ENCODE measurements at regions not wholly inside any gene's neighbourhood (a gene's known extent, or its start where the extent isn't known, plus 50 kb on each side); places are given as distances from the start of the nearest gene placed in this dataset.

DNA sequence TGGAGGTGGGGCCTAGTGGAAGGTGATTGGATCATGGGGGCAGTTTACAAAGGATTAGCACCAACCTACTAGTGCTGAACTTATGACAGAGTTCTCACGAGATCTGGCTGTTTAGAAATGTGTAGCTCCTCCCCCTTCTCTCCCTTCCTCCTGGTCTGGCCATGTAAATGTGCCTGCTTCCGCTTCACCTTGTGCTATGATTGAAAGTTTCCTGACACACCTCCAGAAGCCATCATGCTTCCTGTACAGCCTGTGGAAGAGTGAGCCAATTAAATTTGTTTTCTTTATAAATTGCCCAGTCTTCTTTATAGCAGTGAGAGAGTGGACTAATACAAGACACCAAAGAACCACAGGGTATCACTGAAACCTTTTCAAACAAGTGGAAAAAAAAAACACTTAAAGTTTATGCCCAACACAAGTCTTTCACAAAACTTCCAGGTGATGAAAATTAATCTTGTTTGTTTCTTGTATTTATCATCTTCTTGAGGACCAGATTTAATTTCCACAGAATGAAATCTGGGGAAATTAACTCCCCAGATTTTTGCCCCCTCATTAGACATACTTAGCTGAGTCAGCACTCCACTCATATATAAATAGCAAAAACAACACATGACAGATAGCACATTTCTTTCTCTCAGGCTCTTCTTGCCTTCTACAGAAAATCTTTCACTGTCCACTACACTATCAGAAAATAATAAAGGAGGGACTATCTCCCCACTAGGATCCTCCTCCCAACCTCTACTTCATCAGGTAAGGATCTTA is 847.2 kb downstream of the TUSC7 start:
- intact Hi-C loops (cut with DNase I): no loop called here
- DNase-seq: no peak
- H3K36me3 ChIP-seq (ENCODE audit: control insufficient read depth in 2 of 3, insufficient read depth in 3 of 3, low read length in 3 of 3): no peaks in the 10 kb centered on the region
- TF ChIP-seq, protein P1, sequence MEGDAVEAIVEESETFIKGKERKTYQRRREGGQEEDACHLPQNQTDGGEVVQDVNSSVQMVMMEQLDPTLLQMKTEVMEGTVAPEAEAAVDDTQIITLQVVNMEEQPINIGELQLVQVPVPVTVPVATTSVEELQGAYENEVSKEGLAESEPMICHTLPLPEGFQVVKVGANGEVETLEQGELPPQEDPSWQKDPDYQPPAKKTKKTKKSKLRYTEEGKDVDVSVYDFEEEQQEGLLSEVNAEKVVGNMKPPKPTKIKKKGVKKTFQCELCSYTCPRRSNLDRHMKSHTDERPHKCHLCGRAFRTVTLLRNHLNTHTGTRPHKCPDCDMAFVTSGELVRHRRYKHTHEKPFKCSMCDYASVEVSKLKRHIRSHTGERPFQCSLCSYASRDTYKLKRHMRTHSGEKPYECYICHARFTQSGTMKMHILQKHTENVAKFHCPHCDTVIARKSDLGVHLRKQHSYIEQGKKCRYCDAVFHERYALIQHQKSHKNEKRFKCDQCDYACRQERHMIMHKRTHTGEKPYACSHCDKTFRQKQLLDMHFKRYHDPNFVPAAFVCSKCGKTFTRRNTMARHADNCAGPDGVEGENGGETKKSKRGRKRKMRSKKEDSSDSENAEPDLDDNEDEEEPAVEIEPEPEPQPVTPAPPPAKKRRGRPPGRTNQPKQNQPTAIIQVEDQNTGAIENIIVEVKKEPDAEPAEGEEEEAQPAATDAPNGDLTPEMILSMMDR (IDR thresholded peaks at IDR 0.05; ENCODE audit: borderline replicate concordance, extremely low read depth, insufficient read depth): no peak
- no peaks in the 10 kb centered on the region for H3K4me1 ChIP-seq (ENCODE audit: control insufficient read depth in 2 of 3, insufficient read depth in 2 of 3, low read depth in 1 of 3, low read length in 3 of 3)
- no peak overlapping the region for H3K27ac ChIP-seq (ENCODE audit: low read depth in 2 of 2, low read length in 2 of 2)
- FAIRE-seq: no peak
- H3K9me3 ChIP-seq (ENCODE audit: control insufficient read depth in 2 of 3, insufficient read depth in 1 of 3, low read length in 3 of 3): no peaks in the 10 kb centered on the region
- no peaks in the 10 kb centered on the region for H3K27me3 ChIP-seq (ENCODE audit: control insufficient read depth, insufficient read depth, low read length)
- H3K4me3 ChIP-seq (ENCODE audit: low read length in 3 of 3): no peak overlapping the region
- H3K9ac ChIP-seq (ENCODE audit: low read length in 3 of 3): no peak overlapping the region

- no peaks in the 10 kb centered on the region for H3K4me1 ChIP-seq (ENCODE audit: control insufficient read depth in 2 of 3, insufficient read depth in 2 of 3, low read depth in 1 of 3, low read length in 3 of 3)
- H3K4me3 ChIP-seq (ENCODE audit: low read length in 3 of 3): no peak overlapping the region
- FAIRE-seq (no peak), DNase-seq (no peak)
- H3K9ac ChIP-seq (ENCODE audit: low read length in 3 of 3): no peak overlapping the region
- no peaks in the 10 kb centered on the region for H3K9me3 ChIP-seq (ENCODE audit: control insufficient read depth in 2 of 3, insufficient read depth in 1 of 3, low read length in 3 of 3)
- no peaks in the 10 kb centered on the region for H3K27me3 ChIP-seq (ENCODE audit: control insufficient read depth, insufficient read depth, low read length)
- TF ChIP-seq, protein P1 (IDR thresholded peaks at IDR 0.05; ENCODE audit: borderline replicate concordance, extremely low read depth, insufficient read depth): no peak
- no peak overlapping the region for H3K27ac ChIP-seq (ENCODE audit: low read depth in 2 of 2, low read length in 2 of 2)
- intact Hi-C loops (cut with DNase I): no loop called here
- H3K36me3 ChIP-seq (ENCODE audit: control insufficient read depth in 2 of 3, insufficient read depth in 3 of 3, low read length in 3 of 3): no peaks in the 10 kb centered on the region
These were observed 848.0 kb downstream of the TUSC7 start for GRCh38 chr3:117557464-117558090.

DNA sequence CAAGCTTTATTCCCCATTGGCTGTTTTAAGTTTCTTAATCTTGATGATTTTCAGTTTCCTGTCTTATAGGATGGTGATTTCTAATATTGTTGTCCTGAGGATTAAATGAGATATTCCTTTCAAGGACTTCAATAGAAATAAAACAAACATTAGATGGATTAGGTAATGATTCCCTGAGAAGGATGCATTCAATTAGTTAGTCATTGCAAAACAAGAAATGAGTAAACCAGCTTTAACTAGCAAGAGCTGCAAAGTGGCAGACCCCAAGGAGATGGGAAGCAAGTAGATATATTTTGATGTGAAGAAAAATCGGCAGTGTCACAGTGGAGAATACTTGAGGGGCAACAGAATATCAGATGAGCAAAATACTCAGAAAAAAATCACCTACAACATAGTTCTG is 849.1 kb downstream of the TUSC7 start:
- no peaks in the 10 kb centered on the region for H3K4me1 ChIP-seq (ENCODE audit: control insufficient read depth in 2 of 3, insufficient read depth in 2 of 3, low read depth in 1 of 3, low read length in 3 of 3)
- H3K27ac ChIP-seq (ENCODE audit: low read depth in 2 of 2, low read length in 2 of 2): no peak overlapping the region
- no peak overlapping the region for H3K9ac ChIP-seq (ENCODE audit: low read length in 3 of 3)
- no peaks in the 10 kb centered on the region for H3K27me3 ChIP-seq (ENCODE audit: control insufficient read depth, insufficient read depth, low read length)
- TF ChIP-seq, protein P1 (IDR thresholded peaks at IDR 0.05; ENCODE audit: borderline replicate concordance, extremely low read depth, insufficient read depth): no peak
- FAIRE-seq (no peak), DNase-seq (no peak)
- no peak overlapping the region for H3K4me3 ChIP-seq (ENCODE audit: low read length in 3 of 3)
- intact Hi-C loops (cut with DNase I): no loop called here
- H3K9me3 ChIP-seq (ENCODE audit: control insufficient read depth in 2 of 3, insufficient read depth in 1 of 3, low read length in 3 of 3): no peaks in the 10 kb centered on the region
- no peaks in the 10 kb centered on the region for H3K36me3 ChIP-seq (ENCODE audit: control insufficient read depth in 2 of 3, insufficient read depth in 3 of 3, low read length in 3 of 3)

Measured in kidney (tissue), 13 donors.